Ishikawa (cell line): ENCODE measurements at regions not wholly inside any gene's neighbourhood (a gene's known extent, or its start where the extent isn't known, plus 50 kb on each side); places are given as distances from the start of the nearest gene placed in this dataset.

ENCODE experiments used
- CEBPB ChIP-seq: IDR thresholded peaks from 2 replicates; pipeline ENCODE4 v1.6.1; 2012
- CREB1 ChIP-seq: IDR thresholded peaks from 2 replicates; pipeline ENCODE4 v1.6.1; 2012; ENCODE audit warnings: low read depth
- EGR1 ChIP-seq: IDR thresholded peaks from 2 replicates; pipeline ENCODE4 v1.6.1; 2012
- EP300 ChIP-seq: IDR thresholded peaks from 2 replicates; pipeline ENCODE4 v1.6.1; 2012; ENCODE audit warnings: borderline replicate concordance
- FOXM1 ChIP-seq: IDR thresholded peaks from 2 replicates; pipeline ENCODE4 v1.6.1; 2012; ENCODE audit warnings: low read depth, borderline replicate concordance
- RAD21 ChIP-seq: IDR thresholded peaks from 2 replicates; pipeline ENCODE4 v1.6.1; 2012; ENCODE audit warnings: low read depth
- TCF12 ChIP-seq: IDR thresholded peaks from 2 replicates; pipeline ENCODE4 v1.6.1; 2012; ENCODE audit warnings: low read depth
- TF ChIP-seq, protein P1 (sequence below): IDR thresholded peaks from 2 replicates; pipeline ENCODE4 v1.6.1; 2012
- TF ChIP-seq, protein P2 (sequence below): IDR thresholded peaks from 2 replicates; pipeline ENCODE4 v1.6.1; 2012

DNA sequence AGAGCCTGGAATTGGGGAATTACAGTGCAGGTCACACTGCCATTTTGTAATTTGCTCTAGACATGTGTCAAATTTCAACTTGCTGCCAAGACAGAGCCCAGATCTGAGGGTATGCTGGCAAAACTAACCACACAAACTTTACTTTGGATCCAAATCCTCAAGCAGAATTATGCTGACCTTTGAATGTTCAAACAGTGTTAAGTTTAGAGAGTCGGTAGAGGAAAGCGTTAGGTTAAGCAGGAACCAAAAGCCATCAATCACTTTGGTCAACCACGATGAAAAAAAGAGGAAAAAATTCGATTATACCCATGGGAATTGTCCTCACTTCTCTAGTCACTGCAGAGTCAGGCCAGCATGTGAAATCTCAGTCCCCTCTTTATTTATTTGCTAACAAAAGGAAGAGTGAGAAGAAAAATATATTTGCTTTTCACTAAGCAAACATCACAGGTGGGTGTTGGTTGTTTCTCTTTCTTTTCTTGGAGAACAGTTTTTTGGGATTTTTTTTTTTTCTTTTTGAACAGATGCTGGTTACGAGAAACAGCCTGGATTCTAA lies 105.1 kb upstream of the ADGRF1 start:
- TF ChIP-seq TCF12 (no peak), RAD21 (no peak), CREB1 (no peak), FOXM1 (no peak), EP300 (no peak), EGR1 (no peak), CEBPB (no peak)
- TF ChIP-seq, protein P1, sequence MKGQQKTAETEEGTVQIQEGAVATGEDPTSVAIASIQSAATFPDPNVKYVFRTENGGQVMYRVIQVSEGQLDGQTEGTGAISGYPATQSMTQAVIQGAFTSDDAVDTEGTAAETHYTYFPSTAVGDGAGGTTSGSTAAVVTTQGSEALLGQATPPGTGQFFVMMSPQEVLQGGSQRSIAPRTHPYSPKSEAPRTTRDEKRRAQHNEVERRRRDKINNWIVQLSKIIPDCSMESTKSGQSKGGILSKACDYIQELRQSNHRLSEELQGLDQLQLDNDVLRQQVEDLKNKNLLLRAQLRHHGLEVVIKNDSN: no peak
- TF ChIP-seq, protein P2, sequence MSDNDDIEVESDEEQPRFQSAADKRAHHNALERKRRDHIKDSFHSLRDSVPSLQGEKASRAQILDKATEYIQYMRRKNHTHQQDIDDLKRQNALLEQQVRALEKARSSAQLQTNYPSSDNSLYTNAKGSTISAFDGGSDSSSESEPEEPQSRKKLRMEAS: no peak
